ENCODE measurements at regions not wholly inside any gene's neighbourhood (a gene's known extent, or its start where the extent isn't known, plus 50 kb on each side); places are given as distances from the start of the nearest gene placed in this dataset.

GRCh38 chr1:67955591-67955990 lies 94.8 kb downstream of the DIRAS3 start:
- DNase-seq (no peak), ATAC-seq (no peak)
- H3K4me1 ChIP-seq (ENCODE audit: insufficient read depth, low read length), result no peaks in the 10 kb centered on the region
- no peak overlapping the region for H3K4me3 ChIP-seq (ENCODE audit: low read length)
- ChIA-PET CTCF (no interaction called here), POLR2A (ENCODE audit: unreplicated experiment) (no interaction called here)
- H2AFZ ChIP-seq (ENCODE audit: low read length), result no peak overlapping the region
- intact Hi-C loops (cut with micrococcal nuclease), result no loop called here
- no TSS peak for BruUV-seq (replicated peaks)
- H3K27me3 ChIP-seq (ENCODE audit: low read length), result no peaks in the 10 kb centered on the region
- no peaks in the 10 kb centered on the region for H3F3A ChIP-seq (ENCODE audit: low read length, unreplicated experiment)
- no peak overlapping the region for H3K4me2 ChIP-seq (ENCODE audit: low read length)
- H3K27ac ChIP-seq (ENCODE audit: low read length), result no peak overlapping the region
- no peaks in the 10 kb centered on the region for H3K79me2 ChIP-seq (ENCODE audit: low read length)
- no peak for TF ChIP-seq EZH2phosphoT487 (IDR thresholded peaks at IDR 0.05; ENCODE audit: borderline replicate concordance, low read length)
- TF ChIP-seq CTCF (conservative IDR thresholded peaks at IDR 0.05; ENCODE audit: low read depth, low read length), result no peak
- no peak for TF ChIP-seq EZH2 (IDR thresholded peaks at IDR 0.05; ENCODE audit: low read length, unreplicated experiment)
- H3K9me3 ChIP-seq (ENCODE audit: low read length), result no peaks in the 10 kb centered on the region
- H4K20me1 ChIP-seq (ENCODE audit: low read length), result no peaks in the 10 kb centered on the region
- H3K9ac ChIP-seq (ENCODE audit: low read length), result no peak overlapping the region
- H3K9me2 ChIP-seq (replicated peaks; ENCODE audit: low read length), result no peaks in the 10 kb centered on the region
- H3K36me3 ChIP-seq (ENCODE audit: low read depth, low read length), result no peaks in the 10 kb centered on the region

GRCh38 chr1:67953301-67953700 lies 97.1 kb downstream of the DIRAS3 start:
- Histone ChIP-seq H3K27ac (ENCODE audit: low read length) (no peak overlapping the region), H3K4me2 (ENCODE audit: low read length) (no peak overlapping the region), H4K20me1 (ENCODE audit: low read length) (no peaks in the 10 kb centered on the region), H3K9ac (ENCODE audit: low read length) (no peak overlapping the region), H3K27me3 (ENCODE audit: low read length) (no peaks in the 10 kb centered on the region), H2AFZ (ENCODE audit: low read length) (no peak overlapping the region), H3K9me3 (ENCODE audit: low read length) (no peaks in the 10 kb centered on the region), H3K9me2 (replicated peaks; ENCODE audit: low read length) (no peaks in the 10 kb centered on the region), H3K79me2 (ENCODE audit: low read length) (no peaks in the 10 kb centered on the region), H3F3A (ENCODE audit: low read length, unreplicated experiment) (no peaks in the 10 kb centered on the region), H3K36me3 (ENCODE audit: low read depth, low read length) (no peaks in the 10 kb centered on the region), H3K4me3 (ENCODE audit: low read length) (no peak overlapping the region), H3K4me1 (ENCODE audit: insufficient read depth, low read length) (no peaks in the 10 kb centered on the region)
- TF ChIP-seq EZH2 (IDR thresholded peaks at IDR 0.05; ENCODE audit: low read length, unreplicated experiment) (no peak), CTCF (conservative IDR thresholded peaks at IDR 0.05; ENCODE audit: low read depth, low read length) (no peak), EZH2phosphoT487 (IDR thresholded peaks at IDR 0.05; ENCODE audit: borderline replicate concordance, low read length) (no peak)
- ATAC-seq (no peak), DNase-seq (no peak)
- intact Hi-C loops (cut with micrococcal nuclease), result no loop called here
- BruUV-seq (replicated peaks), result no TSS peak
- ChIA-PET CTCF (no interaction called here), POLR2A (ENCODE audit: unreplicated experiment) (no interaction called here)

- Histone ChIP-seq H3K27ac (ENCODE audit: low read length) (no peak overlapping the region), H3K4me3 (ENCODE audit: low read length) (no peak overlapping the region), H3F3A (ENCODE audit: low read length, unreplicated experiment) (no peaks in the 10 kb centered on the region), H3K9ac (ENCODE audit: low read length) (no peak overlapping the region), H3K27me3 (ENCODE audit: low read length) (no peaks in the 10 kb centered on the region), H3K9me3 (ENCODE audit: low read length) (no peaks in the 10 kb centered on the region), H3K36me3 (ENCODE audit: low read depth, low read length) (no peaks in the 10 kb centered on the region), H4K20me1 (ENCODE audit: low read length) (no peaks in the 10 kb centered on the region), H2AFZ (ENCODE audit: low read length) (no peak overlapping the region), H3K79me2 (ENCODE audit: low read length) (no peaks in the 10 kb centered on the region), H3K4me2 (ENCODE audit: low read length) (no peak overlapping the region), H3K9me2 (replicated peaks; ENCODE audit: low read length) (no peaks in the 10 kb centered on the region), H3K4me1 (ENCODE audit: insufficient read depth, low read length) (no peaks in the 10 kb centered on the region)
- ChIA-PET POLR2A (ENCODE audit: unreplicated experiment) (no interaction called here), CTCF (no interaction called here)
- no TSS peak for BruUV-seq (replicated peaks)
- ATAC-seq (no peak), DNase-seq (no peak)
- no peak for TF ChIP-seq EZH2phosphoT487 (IDR thresholded peaks at IDR 0.05; ENCODE audit: borderline replicate concordance, low read length)
- no peak for TF ChIP-seq CTCF (conservative IDR thresholded peaks at IDR 0.05; ENCODE audit: low read depth, low read length)
- TF ChIP-seq EZH2 (IDR thresholded peaks at IDR 0.05; ENCODE audit: low read length, unreplicated experiment), result no peak
- intact Hi-C loops (cut with micrococcal nuclease), result no loop called here
Observed at GRCh38 chr1:67952071-67952470, 98.4 kb downstream of the DIRAS3 start.

Data from PC-3 (cell line).